Hematopoietic multipotent progenitor cell treated with erythropoietin and hydrocortisone succinate and interleukin-3 and kit ligand, for 4 days (in vitro differentiated cells): ENCODE measurements at regions not wholly inside any gene's neighbourhood (a gene's known extent, or its start where the extent isn't known, plus 50 kb on each side); places are given as distances from the start of the nearest gene placed in this dataset.

Experiments
- DNase-seq: peaks from one replicate; pipeline ENCODE4 v3.0.0-alpha.2; 2015

GRCh38 chr7:22618528-22618927, 108.5 kb upstream of the IL6 start:
- DNase-seq: no peak

- DNase-seq: no peak
Measured at GRCh38 chr7:22617166-22617565, 109.8 kb upstream of the IL6 start.

GRCh38 chr7:22613496-22613895, 113.5 kb upstream of the IL6 start:
- no peak for DNase-seq

GRCh38 chr7:22612776-22613175, 112.8 kb upstream of the STEAP1B start:
- DNase-seq: no peak

GRCh38 chr7:22611758-22612079, 111.7 kb upstream of the STEAP1B start:
- DNase-seq: no peak

GRCh38 chr7:22610951-22611757, 111.2 kb upstream of the STEAP1B start:
- no peak for DNase-seq

- no peak for DNase-seq
Measured at GRCh38 chr7:22610263-22610662, 110.3 kb upstream of the STEAP1B start.

GRCh38 chr7:22607180-22607579, 107.2 kb upstream of the STEAP1B start:
- no peak for DNase-seq

- no peak for DNase-seq
Measured at GRCh38 chr7:22604246-22604645, 104.3 kb upstream of the STEAP1B start.

- DNase-seq: no peak
Measured at GRCh38 chr7:22601812-22602565, 102.0 kb upstream of the STEAP1B start.

- no peak for DNase-seq
Measured at GRCh38 chr7:22601408-22601807, 101.4 kb upstream of the STEAP1B start.

GRCh38 chr7:22601003-22601402, 101.0 kb upstream of the STEAP1B start:
- no peak for DNase-seq

GRCh38 chr7:22598318-22598920, 98.4 kb upstream of the STEAP1B start:
- DNase-seq: peak; percentile 8

GRCh38 chr7:22597844-22598243, 97.9 kb upstream of the STEAP1B start:
- no peak for DNase-seq

- no peak for DNase-seq
Measured at GRCh38 chr7:22596763-22597400, 96.9 kb upstream of the STEAP1B start.

- no peak for DNase-seq
Measured at GRCh38 chr7:22594020-22594419, 94.0 kb upstream of the STEAP1B start.

GRCh38 chr7:22591271-22591670, 91.3 kb upstream of the STEAP1B start:
- no peak for DNase-seq

GRCh38 chr7:22589641-22590201, 89.7 kb upstream of the STEAP1B start:
- no peak for DNase-seq

GRCh38 chr7:22588351-22588750, 88.4 kb upstream of the STEAP1B start:
- DNase-seq: no peak

- DNase-seq: peak; percentile 79
Measured at GRCh38 chr7:22587322-22587721, 87.3 kb upstream of the STEAP1B start.

GRCh38 chr7:22586786-22587140, 86.8 kb upstream of the STEAP1B start:
- no peak for DNase-seq

GRCh38 chr7:22586101-22586785, 86.3 kb upstream of the STEAP1B start:
- DNase-seq: no peak

GRCh38 chr7:22584179-22584578, 84.2 kb upstream of the STEAP1B start:
- no peak for DNase-seq
